H4 (cell line): ENCODE measurements at regions not wholly inside any gene's neighbourhood (a gene's known extent, or its start where the extent isn't known, plus 50 kb on each side); places are given as distances from the start of the nearest gene placed in this dataset.
"Not testable (repeated sequence)": the region's sequence is repeated elsewhere in the genome, so short reads cannot be mapped to it uniquely, and the experiment has no call there.

Source experiments
- DNase-seq: peaks from one replicate; pipeline ENCODE4 v3.0.0-alpha.2; 2015; ENCODE audit warnings: low spot score

DNA sequence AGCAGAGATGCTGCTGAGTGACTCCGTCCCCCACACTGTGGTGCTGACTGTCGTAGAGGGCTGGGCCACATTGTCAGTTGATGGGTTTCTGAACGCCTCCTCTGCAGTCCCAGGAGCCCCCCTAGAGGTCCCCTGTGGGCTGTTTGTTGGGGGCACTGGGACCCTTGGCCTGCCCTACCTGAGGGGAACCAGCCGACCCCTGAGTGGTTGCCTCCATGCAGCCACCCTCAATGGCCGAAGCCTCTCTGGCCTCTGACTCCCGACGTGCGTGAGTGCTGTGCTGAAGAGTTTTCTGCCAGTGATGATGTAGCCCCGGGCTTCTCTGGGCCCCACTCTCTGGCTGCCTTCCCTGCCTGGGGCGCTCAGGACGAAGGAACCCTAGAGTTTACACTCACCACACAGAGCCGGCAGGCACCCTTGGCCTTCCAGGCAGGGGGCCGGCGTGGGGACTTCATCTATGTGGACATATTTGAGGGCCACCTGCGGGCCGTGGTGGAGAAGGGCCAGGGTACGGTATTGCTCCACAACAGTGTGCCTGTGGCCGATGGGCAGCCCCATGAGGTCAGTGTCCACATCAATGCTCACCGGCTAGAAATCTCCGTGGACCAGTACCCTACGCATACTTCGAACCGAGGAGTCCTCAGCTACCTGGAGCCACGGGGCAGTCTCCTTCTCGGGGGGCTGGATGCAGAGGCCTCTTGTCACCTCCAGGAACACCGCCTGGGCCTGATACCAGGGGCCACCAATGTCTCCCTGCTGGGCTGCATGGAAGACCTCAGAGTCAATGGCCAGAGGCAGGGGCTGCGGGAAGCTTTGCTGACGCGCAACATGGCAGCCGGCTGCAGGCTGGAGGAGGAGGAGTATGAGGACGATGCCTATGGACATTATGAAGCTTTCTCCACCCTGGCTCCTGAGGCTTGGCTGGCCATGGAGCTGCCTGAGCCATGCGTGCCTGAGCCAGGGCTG lies 181.1 kb downstream of the TBC1D2B start:
- DNase-seq = not testable (repeated sequence)

DNA sequence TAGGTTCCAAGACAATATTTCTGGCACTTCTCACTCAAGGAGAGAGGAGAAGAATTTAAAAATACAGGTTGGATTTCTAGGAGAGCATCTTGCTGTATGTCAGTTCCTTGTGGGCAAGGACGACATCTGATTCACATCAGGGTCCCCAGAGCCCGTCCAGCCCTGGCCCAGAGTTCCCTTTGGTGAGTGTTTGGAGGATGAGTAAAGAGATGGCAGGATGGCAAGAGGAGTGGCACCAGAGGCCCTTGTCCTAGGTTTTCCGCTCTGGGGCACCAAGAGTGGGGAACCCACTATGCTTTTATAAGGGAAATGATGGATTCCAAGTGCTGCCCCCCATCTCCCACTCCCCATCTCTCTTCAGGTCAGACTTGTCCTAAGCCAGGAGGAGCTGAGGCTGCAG lies 181.8 kb downstream of the TBC1D2B start:
- no peak for DNase-seq

DNA sequence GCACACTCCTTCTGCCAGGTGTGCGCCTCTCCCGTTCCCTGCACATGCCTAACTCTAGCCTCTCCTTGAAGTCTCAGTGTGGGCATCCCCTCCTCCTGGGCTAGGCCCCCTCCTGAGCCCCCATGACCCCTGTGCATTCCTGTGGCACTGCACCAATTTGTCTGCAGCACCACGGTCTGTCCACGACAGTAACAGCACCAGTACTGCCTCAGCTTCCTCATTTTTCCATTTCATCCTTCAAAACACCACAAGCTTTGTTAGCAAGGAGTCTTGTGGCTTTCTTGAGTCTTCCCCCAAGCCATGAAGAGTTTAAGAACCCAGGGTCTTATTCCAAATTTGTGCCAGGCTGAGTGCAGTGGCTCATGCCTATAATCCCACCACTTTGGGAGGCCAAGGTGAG lies 182.4 kb downstream of the TBC1D2B start:
- DNase-seq = not testable (repeated sequence)

DNA sequence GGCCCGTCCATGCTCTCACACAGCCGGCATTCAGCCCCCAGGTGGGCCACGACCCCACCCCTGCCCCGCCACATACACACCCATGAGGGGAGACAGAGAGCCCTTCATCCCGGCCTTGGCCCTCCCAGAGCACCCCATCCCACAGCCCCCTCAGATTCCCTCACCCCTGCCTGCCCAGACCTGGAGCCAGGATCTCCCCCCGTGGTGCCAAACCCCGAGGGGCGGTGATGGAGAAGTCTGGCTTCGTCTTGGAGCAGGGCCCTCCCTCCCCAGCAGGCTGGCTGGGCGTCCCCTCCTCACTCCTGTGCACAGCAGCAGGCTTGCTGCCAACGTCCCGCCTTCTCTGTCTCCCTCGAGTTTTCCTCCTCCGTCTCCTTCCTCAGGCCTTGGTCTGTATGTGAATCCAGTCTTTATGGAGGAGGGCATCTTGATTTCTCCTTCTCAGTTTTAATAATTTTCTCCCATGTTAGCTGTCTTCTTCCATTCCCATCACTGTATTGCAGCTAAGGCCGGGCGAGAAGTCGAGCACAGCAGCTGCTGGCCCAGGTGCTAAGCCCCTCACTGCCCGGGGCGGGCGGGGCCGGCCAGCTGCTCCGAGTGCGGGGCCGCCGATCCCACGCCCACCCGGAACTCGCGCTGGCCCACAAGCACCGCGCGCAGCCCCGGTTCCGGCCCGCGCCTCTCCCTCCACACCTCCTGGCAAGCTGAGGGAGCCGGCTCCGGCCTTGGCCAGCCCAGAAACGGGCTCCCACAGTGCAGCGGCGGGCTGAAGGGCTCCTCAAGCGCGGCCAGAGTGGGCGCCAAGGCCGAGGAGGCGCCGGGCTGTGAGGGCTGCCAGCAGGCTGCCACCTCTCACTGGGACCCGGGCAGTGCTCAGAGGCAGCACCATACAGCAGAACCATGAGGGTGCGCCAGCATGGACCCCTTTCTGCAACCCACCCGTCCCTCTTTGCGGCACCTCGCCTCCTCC lies 183.6 kb downstream of the TBC1D2B start:
- DNase-seq = not testable (repeated sequence)

DNA sequence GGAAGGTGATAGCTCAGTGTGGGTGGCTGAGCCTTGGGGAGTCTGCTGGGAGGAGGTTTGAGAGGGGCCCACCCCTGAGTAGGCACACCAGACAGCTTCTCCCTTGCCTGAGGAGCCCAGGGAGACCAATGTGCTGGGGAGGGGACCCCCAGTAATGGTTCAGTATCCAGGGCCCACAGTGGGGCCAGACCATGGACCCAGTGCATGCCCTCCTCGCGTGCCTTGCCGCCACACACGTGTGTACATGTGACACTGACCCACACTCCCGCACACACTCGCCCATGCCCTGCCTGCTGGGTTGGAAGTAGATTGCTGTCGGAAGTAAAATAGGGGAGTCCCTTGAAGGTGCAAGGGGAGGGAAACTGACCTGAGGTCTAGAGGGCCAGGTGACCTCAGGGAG lies 184.3 kb downstream of the TBC1D2B start:
- not testable (repeated sequence) for DNase-seq

DNA sequence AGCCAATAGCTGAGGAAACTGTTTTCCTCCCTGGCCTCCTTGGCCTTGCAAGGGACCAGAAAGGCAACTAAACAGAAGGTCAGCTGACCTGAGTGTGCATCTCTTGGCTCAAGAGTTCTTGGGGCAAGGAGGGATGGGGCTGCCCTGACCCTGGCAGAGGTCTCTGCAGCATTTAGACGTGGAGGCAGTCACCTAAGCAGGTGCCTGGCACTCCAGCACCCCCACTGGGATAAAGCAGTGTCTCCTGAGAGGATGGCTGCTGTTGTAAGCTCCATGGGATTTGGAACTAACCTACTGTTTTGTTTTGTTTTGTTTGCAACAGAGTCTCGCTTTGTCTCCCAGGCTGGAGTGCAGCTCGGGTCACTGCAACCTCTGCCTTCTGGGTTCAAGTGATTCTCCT lies 185.2 kb downstream of the TBC1D2B start:
- DNase-seq = no peak

DNA sequence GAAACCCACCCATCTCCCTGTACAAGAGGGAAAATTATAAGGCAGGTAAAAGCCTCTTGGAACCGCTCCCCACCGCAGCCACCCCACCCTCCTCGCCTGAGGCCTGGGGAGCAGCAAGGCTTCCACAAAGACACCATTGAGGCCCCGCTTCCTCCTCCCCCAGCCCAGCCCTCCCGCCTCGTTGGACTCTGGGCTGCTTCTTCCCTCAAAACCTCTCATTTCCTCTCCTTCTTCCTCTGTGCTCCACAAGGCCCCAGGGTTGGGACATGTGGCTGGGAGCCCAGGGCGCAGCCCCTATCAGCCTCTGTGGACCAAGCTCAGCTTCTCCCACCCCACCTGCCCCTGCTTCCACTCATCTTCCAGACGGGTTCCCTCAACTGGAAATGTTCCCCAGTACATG lies 185.6 kb downstream of the TBC1D2B start:
- not testable (repeated sequence) for DNase-seq

DNA sequence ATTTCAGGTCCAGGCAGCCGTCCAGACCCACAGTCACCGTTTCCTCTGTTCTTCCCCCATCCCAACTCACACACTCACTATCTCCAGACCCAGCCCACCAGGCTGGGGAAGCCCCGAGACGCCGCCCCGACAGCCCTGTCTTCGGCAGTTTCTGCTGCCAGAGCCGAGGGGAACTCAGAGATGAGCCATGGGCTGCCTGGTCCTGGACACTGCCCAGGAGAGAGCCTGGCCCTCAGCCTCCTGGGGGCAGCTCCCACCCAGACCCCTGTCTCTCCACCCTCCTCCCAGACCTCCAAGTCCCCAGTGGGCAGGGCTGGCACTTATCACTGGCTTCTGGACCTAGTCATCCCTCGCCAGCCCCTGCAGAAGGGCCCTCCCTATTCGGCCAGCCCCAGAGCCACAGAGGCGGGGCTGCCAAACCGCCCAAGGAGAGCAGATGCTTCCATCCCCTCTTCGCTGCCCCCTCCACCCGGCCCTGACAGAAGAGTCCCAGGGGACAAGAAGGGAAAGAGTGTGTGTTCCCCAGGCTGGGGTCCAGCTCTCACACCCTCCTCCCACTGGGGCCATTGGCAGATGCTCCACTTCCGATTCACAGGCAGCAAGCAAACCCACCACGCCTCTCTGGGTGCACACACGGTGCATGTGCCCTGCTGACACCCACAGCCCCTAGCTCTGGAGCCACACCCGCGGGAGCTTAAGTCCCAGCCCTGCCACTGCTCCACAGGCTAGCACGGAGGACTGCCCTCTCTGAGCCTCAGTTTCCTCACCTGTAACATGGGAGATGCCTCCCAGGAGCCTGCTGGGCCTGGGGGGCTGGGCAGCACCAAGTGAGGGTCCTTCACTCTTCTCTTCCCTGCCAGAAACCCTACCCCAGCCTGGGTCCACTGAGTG lies 186.4 kb downstream of the TBC1D2B start:
- not testable (repeated sequence) for DNase-seq

DNA sequence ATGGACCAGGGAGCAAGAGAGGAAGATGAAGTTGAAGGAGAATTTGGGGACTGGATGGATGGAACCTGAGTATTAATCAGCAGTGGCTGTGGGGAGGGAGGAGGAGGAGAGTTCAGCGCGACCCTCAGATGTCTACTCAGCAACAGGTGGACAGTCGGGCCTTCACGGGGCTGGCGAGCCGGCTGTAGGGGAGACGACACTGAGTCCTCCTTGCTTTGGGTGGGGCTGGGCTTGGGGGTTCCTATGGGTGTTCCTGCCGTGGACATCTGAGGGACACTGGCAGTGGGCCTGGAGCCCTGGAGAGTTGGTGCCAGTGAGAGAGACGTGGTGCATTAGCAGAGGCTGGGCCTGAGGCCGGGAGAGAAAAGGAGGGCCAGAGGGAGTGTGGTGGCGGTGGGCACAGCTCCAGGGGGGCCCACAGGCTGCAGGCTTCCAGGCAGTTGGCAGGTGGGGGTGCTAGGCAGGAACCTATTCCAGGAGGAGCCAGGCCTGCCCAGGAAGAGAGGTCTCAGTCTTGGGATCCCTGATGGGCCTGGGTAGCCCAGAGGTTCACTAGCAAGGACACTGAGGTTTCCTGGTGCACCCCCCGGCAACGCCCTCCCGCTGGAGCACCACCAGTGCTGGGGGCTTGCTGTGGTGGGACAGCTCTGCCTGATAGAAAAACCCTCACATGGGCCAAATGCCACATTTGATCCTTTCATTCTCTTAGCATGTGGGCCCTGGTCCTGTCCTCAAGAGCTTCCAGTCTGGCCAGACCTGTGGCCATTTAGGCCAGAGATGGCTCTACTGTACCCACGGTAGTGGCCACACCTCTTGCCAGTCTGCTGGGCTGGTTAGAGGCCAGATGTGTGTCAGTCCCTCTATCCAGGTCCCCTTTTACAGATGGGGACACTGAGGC lies 187.4 kb downstream of the TBC1D2B start:
- DNase-seq = not testable (repeated sequence)

DNA sequence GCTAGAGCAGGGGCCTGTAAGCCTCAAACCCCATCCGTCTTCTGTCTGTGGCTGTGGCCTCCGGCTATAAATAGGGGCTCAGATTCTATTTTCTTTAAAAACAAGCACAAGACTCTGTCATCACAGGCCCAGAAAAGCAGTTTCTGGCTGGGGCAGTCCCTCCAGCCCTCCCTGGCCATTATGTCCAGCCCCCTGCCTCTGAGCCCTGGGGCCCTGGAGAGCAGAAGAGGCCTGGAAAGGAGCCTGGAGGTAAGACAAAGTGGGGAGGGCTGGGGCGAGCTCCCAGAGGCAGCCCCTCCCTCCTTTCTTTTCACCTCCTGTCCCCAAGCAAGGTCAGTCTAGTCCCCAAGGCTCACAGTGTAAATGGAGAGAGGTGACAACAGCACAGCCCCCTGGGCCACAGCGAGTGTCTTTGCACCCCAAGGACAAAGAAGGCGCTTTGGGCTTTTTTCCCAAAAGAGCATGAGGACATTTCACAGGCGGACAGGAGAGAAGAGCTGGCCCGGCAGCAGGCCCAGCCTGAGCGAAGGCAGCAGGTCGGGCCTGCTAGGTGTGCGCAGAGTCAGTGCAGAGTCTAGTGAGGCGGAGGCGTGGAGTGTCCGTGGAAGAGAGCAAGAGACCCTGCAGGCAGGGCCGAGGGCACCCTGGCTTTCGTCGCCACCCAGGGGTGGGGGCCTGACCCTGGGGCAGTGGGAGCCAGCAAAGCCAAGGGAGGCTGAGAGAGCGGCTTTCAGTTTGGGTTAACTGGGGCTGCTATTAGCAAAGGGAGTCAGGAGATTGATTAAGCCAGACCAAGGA lies 188.3 kb downstream of the TBC1D2B start:
- no peak for DNase-seq

DNA sequence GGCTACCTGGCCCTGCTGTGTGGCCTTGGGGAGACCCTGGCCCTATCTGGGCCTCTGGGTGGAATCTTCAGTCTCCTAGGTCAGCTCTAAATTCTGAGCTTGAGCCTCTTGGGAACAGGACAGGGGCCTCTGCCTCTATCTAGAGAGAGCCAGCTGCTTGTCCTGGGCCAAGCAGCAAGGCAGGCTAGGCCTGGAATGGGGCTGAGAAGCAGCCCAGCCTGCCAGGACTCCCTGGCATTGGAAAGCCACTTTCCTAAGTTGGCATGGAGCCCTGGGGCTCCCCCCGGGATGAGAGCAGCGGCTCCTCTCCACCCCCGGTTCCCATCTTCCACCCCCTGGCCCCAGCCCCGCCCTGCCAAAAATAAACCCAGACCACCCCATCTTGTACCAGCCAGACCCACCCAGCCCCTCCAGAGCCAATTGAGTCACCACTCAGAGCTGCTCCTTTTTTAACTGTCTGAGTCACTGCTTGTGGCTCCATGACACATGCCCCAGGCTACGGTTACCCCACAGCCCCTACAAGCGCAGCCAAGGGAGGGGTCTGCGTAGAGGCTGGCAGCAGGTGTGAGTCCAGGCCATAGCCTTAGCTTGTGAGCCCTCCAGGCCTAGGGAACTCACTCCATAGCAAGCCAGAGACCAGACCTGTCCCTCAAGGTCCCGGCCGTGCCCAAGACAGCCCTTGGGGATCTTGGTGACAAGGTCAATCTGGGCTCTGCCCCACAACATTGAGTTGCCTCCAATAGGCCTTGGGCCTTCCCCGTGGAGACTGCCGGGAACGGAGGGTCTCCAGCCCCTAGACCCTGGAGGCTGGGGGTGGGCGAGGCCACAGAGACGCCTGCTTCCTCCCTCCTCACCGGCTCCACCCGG lies 189.7 kb downstream of the TBC1D2B start:
- not testable (repeated sequence) for DNase-seq

DNA sequence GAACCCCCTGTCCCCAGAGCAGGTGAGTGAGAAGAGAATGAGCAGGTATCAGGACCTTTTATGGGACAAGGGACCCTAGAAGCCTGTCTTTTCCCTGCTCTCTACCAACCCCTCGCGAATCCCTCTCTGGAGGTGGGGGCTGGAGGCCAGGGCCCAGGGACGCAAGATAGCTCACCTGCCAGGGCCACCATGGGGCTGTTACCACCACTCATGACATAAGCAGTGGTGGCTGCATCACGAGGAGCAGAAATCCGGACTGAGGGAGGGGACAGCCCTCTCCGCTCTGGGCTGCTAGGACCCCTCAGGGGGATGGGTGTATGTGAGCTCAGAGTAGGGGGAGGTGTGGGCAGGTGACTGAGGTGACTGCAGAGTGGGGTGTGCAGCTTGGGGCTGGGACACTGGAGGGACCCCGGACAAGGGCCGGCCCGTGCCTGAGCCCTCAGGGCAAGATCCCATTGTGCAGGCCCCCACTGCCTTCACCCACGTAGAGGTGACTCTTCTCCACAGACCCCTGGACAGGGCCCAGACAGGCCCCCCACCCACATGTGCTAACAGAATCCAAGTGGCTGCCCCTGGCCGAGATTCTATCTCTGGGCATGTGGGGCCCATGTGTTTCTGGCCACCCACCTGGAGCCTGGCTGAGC lies 190.6 kb downstream of the TBC1D2B start:
- no peak for DNase-seq

DNA sequence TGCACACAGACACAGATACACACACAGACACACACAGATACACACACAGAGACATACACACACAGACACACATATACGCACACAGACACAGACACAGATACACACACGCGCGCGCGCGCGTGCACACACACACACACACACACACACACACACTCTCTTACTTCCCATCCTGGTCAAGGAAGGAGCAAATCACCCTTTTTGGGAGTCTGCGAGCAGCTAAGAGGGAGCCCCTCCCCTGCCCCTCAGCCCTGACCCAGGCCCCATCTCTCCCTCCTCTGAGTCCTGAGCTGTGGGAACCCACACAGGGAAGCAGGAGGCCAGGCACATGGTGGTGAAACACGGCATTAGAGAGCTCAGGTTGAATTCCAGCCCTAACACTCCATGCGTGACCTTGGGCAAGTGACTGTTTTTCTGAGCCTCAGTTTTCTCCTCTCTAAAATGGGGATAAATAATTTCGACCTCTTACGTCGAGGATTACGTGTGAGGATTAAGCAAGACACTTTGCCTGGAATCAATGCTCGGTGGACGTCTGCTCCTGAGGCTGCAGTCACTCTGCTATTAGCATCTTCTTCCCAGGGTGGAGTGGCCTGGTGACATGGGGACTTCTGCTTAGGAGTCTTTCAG lies 191.5 kb downstream of the TBC1D2B start:
- DNase-seq = not testable (repeated sequence)

DNA sequence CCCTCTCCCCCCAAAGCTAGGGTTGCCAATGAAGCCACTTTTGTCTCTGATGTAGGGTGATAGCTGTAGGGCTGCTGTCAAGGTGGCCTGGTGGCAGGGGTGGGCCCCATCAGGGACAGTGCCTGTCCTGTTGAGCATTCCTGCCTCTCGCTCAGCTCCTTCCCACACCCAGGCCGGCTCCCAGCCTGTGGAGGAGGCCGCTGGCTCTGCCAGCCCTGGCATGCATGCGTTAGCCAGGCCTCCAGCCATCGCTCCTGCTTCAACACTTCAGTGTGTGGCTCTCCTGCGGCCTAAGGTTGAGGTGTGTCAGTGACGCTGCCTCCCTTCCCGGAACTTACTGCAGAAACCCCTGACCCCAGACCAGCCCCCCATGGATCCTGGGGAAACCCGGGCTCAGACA lies 194.5 kb downstream of the TBC1D2B start:
- DNase-seq = not testable (repeated sequence)

DNA sequence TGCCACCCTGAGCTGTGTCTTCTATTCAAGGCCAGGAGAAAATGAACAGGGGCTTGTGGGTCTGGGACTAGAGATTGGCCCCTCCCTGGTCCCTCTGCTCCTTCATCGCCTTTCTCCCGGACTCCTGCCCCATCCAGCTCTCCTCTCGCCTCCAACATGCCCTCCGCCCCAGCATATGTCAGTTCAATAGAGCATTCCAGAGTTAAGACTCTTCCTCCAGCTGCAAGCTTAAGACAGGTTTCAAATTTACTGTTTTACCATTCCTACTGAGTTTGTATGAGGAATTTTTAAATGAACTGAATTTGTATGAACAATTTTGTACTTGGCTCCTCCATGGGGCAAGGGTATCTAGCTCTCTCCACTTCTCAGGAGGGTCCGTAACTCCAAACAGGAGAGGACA lies 195.6 kb downstream of the TBC1D2B start:
- no peak for DNase-seq

DNA sequence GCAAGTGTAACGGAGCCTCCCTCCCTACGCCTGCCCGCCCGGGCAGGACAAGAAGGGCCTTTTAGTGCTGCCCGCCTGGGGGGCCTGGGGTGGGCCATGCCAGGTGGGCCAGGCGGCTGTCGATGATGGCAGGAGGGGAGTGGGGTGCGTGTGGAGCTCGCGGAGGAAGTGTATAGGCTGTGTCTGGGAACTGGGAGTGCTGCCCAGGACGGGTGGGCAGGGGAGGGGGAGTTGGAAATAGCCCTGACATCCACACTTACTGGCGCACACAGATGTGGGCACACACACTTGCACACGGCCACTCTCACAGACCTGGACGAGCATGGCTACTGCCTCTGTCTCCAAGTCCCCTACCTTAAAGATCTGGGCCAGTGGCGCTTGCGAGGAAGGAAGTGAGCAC lies 196.0 kb downstream of the TBC1D2B start:
- not testable (repeated sequence) for DNase-seq

DNA sequence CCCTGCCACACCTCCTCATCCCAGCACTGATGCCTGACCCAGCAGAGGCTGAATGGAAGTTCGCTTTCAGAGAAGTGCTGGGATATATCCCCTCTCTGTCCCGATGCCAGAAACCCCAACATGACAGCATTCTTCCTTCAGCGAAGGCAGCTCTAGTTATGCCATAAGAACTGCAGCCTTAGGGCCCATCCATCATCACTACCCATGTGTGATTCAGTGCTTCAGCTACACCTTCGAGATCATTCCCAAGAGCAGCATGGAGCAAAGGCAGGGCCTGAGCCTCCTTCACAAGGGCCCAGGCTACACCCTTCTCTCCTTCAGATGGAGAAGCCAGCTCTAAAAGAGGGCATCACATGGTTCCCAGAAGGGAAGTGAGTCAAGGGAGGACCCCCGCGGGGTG lies 198.0 kb downstream of the TBC1D2B start:
- not testable (repeated sequence) for DNase-seq
